ENCODE measurements at regions not wholly inside any gene's neighbourhood (a gene's known extent, or its start where the extent isn't known, plus 50 kb on each side); places are given as distances from the start of the nearest gene placed in this dataset.

GRCh38 chr5:104890767-104891166 lies 1328.2 kb upstream of the NUDT12 start:
- POLR2A ChIA-PET = no interaction called here
- H3K4me1 ChIP-seq (ENCODE audit: control insufficient read depth, insufficient read depth, low read length) = no peaks in the 10 kb centered on the region
- no peaks in the 10 kb centered on the region for H3K36me3 ChIP-seq (ENCODE audit: control insufficient read depth in 2 of 2, insufficient read depth in 1 of 2, low read length in 2 of 2)
- H3K4me3 ChIP-seq (ENCODE audit: low read depth, low read length) = no peak overlapping the region
- no peaks in the 10 kb centered on the region for H3K9me3 ChIP-seq (ENCODE audit: control insufficient read depth, insufficient read depth, low read depth, low read length)
- TF ChIP-seq KLF1 (tag by site-specific recombination; IDR thresholded peaks at IDR 0.05) (no peak), ZNF76 (tag by site-specific recombination; IDR thresholded peaks at IDR 0.05; ENCODE audit: borderline replicate concordance, low read depth) (no peak), ZNF394 (tag by site-specific recombination; IDR thresholded peaks at IDR 0.05; ENCODE audit: borderline replicate concordance) (no peak), ZNF18 (tag by site-specific recombination; IDR thresholded peaks at IDR 0.05) (no peak), ZNF114 (tag by site-specific recombination; IDR thresholded peaks at IDR 0.05) (no peak), ZNF596 (tag by site-specific recombination; IDR thresholded peaks at IDR 0.05) (no peak), PATZ1 (tag by site-specific recombination; IDR thresholded peaks at IDR 0.05) (no peak), SP2 (tag by site-specific recombination; IDR thresholded peaks at IDR 0.05) (no peak), MYNN (tag by site-specific recombination; IDR thresholded peaks at IDR 0.05; ENCODE audit: borderline replicate concordance) (no peak), ZBTB44 (tag by site-specific recombination; IDR thresholded peaks at IDR 0.05) (no peak), HOXD13 (CRISPR knock-in tag; IDR thresholded peaks at IDR 0.05; ENCODE audit: borderline replicate concordance) (no peak), ZNF785 (tag by site-specific recombination; IDR thresholded peaks at IDR 0.05) (no peak), ZFHX2 (tag by site-specific recombination; conservative IDR thresholded peaks at IDR 0.05) (no peak), ZBTB11 (tag by site-specific recombination; conservative IDR thresholded peaks at IDR 0.05; ENCODE audit: low read depth) (no peak), BCL11B (tag by site-specific recombination; IDR thresholded peaks at IDR 0.05; ENCODE audit: low read depth) (no peak)
- TF ChIP-seq, protein P1, sequence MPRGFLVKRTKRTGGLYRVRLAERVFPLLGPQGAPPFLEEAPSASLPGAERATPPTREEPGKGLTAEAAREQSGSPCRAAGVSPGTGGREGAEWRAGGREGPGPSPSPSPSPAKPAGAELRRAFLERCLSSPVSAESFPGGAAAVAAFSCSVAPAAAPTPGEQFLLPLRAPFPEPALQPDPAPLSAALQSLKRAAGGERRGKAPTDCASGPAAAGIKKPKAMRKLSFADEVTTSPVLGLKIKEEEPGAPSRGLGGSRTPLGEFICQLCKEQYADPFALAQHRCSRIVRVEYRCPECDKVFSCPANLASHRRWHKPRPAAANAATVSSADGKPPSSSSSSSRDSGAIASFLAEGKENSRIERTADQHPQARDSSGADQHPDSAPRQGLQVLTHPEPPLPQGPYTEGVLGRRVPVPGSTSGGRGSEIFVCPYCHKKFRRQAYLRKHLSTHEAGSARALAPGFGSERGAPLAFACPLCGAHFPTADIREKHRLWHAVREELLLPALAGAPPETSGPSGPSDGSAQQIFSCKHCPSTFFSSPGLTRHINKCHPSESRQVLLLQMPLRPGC (tag by site-specific recombination; IDR thresholded peaks at IDR 0.05) = no peak
- H3K27ac ChIP-seq (ENCODE audit: extremely low read depth, low read depth, low read length) = no peak overlapping the region
- CTCF ChIA-PET = interaction anchor here (0.6 kb wide), 1 partner anchor 133 kb away, joined by 3 read pairs; no protein-coding TSS in a partner anchor

Measured in HEK293 (cell line).